Neuronal stem cell (in vitro differentiated cells): ENCODE measurements at regions not wholly inside any gene's neighbourhood (a gene's known extent, or its start where the extent isn't known, plus 50 kb on each side); places are given as distances from the start of the nearest gene placed in this dataset.

Source experiments
- DNase-seq: peaks from one replicate; pipeline ENCODE4 v3.0.0-alpha.2; 2013; ENCODE audit warnings: low spot score
- H2AFZ ChIP-seq: one replicate; pipeline ENCODE4 v1.6.1; 2013; ENCODE audit warnings: mild to moderate bottlenecking, low read length, inconsistent platforms
- H2AK5ac ChIP-seq: 2 replicates; pipeline ENCODE4 v1.6.1; 2013; ENCODE audit warnings: low read depth, mild to moderate bottlenecking, inconsistent platforms, low read length, moderate library complexity, mixed read lengths
- H2BK120ac ChIP-seq: 2 replicates; pipeline ENCODE4 v1.6.1; 2013; ENCODE audit warnings: low read depth, mild to moderate bottlenecking, inconsistent platforms, low read length, moderate library complexity, mixed read lengths
- H2BK12ac ChIP-seq: one replicate; pipeline ENCODE4 v1.6.1; 2013; ENCODE audit warnings: low read length, inconsistent platforms
- H2BK15ac ChIP-seq: 2 replicates; pipeline ENCODE4 v1.6.1; 2013; ENCODE audit warnings: mild to moderate bottlenecking, low read length, inconsistent platforms, mixed read lengths
- H2BK5ac ChIP-seq: one replicate; pipeline ENCODE4 v1.6.1; 2013; ENCODE audit warnings: inconsistent platforms, mild to moderate bottlenecking, low read length, moderate library complexity
- H3K14ac ChIP-seq: one replicate; pipeline ENCODE4 v1.6.1; 2013; ENCODE audit warnings: low read length, inconsistent platforms
- H3K18ac ChIP-seq: 2 replicates; pipeline ENCODE4 v1.6.1; 2013; ENCODE audit warnings: low read length, inconsistent platforms
- H3K23ac ChIP-seq: 2 replicates; pipeline ENCODE4 v1.6.1; 2013; ENCODE audit warnings: low read depth, mild to moderate bottlenecking, mixed read lengths, low read length, inconsistent platforms; ENCODE audit not compliant: poor library complexity
- H3K27ac ChIP-seq: replicated peaks from 3 replicates; pipeline ENCODE4 v1.5.1; 2013; ENCODE audit warnings: low read length, inconsistent platforms
- H3K27me3 ChIP-seq, 3 experiments: 2 replicates each; pipeline ENCODE4 v1.6.1; 2013; ENCODE audit warnings: low read length in 3 of 3, mild to moderate bottlenecking in 2 of 3, inconsistent platforms in 1 of 3, low read depth in 1 of 3, mixed read lengths in 1 of 3, moderate library complexity in 1 of 3; ENCODE audit not compliant: control insufficient read depth in 3 of 3, insufficient read depth in 3 of 3
- H3K36me3 ChIP-seq, 2 donors: replicated peaks in 1 of 2; 2 replicates each; pipeline ENCODE4 v1.6.1; 2013; ENCODE audit warnings: low read length in 2 of 2; ENCODE audit not compliant: control insufficient read depth in 2 of 2, insufficient read depth in 2 of 2
- H3K4ac ChIP-seq: 2 replicates; pipeline ENCODE4 v1.6.1; 2013; ENCODE audit warnings: inconsistent platforms, mild to moderate bottlenecking, low read length, moderate library complexity
- H3K4me1 ChIP-seq, 2 donors: 1 replicate in 1 of 2; 2 replicates in 1 of 2; pipeline ENCODE4 v1.6.1; 2013; ENCODE audit warnings: low read length in 2 of 2, low read depth in 1 of 2; ENCODE audit not compliant: control insufficient read depth in 2 of 2, insufficient read depth in 1 of 2
- H3K4me2 ChIP-seq: one replicate; pipeline ENCODE4 v1.6.1; 2013; ENCODE audit warnings: mild to moderate bottlenecking, low read length, inconsistent platforms; ENCODE audit not compliant: insufficient read depth, poor library complexity, severe bottlenecking
- H3K4me3 ChIP-seq, 2 donors: 2 replicates each; pipeline ENCODE4 v1.5.1; 2013; ENCODE audit warnings: low read length in 2 of 2, mild to moderate bottlenecking in 2 of 2, inconsistent platforms in 1 of 2, moderate library complexity in 1 of 2
- H3K79me1 ChIP-seq: one replicate; pipeline ENCODE4 v1.6.1; 2013; ENCODE audit warnings: low read depth, mild to moderate bottlenecking, inconsistent platforms, low read length, moderate library complexity
- H3K9ac ChIP-seq: one replicate; pipeline ENCODE4 v1.6.1; 2013; ENCODE audit warnings: mild to moderate bottlenecking, low read depth, low read length, inconsistent platforms; ENCODE audit not compliant: poor library complexity
- H3K9me3 ChIP-seq, 2 donors: replicated peaks in 1 of 2; 2 replicates each; pipeline versions ENCODE3 to v1.6.1; 2013; ENCODE audit warnings: low read length in 2 of 2, mild to moderate bottlenecking in 2 of 2, inconsistent platforms in 1 of 2, low read depth in 1 of 2, mixed read lengths in 1 of 2, moderate library complexity in 1 of 2; ENCODE audit not compliant: control insufficient read depth in 2 of 2, insufficient read depth in 1 of 2
- H4K8ac ChIP-seq: one replicate; pipeline ENCODE4 v1.6.1; 2013; ENCODE audit warnings: low read depth, mild to moderate bottlenecking, inconsistent platforms, low read length, moderate library complexity
- H4K91ac ChIP-seq: one replicate; pipeline ENCODE4 v1.6.1; 2013; ENCODE audit warnings: low read length, low read depth, mild to moderate bottlenecking, inconsistent platforms; ENCODE audit not compliant: poor library complexity
- WGBS, 2 donors: extraction: QIAGEN DNeasy Blood & Tissue Kit; methylation state at CpG; one replicate each; pipeline ENCODE4 v1.1.7; 2013; ENCODE audit warnings: missing lambda C conversion rate in 2 of 2, mixed read lengths in 1 of 2; ENCODE audit not compliant: insufficient read length in 2 of 2, insufficient replicate concordance in 1 of 2; ENCODE audit errors: extremely low coverage in 2 of 2; 5-methylcytosine and 5-hydroxymethylcytosine counted together

- Histone ChIP-seq H3K79me1 (no peaks in the 10 kb centered on the region), H2BK15ac (no peak overlapping the region), H3K4ac (no peak overlapping the region), H2BK12ac (no peak overlapping the region), H4K8ac (no peak overlapping the region), H3K4me3 (no peak overlapping the region), H3K4me1 (no peaks in the 10 kb centered on the region), H2AK5ac (no peak overlapping the region), H3K27me3 (no peaks in the 10 kb centered on the region), H3K14ac (no peak overlapping the region), H4K91ac (no peak overlapping the region), H3K23ac (no peak overlapping the region), H3K27ac (no peak overlapping the region), H3K18ac (no peak overlapping the region), H3K4me2 (no peak overlapping the region), H2BK5ac (no peak overlapping the region), H2AFZ (no peak overlapping the region), H3K9me3 (no peaks in the 10 kb centered on the region), H3K36me3 (no peaks in the 10 kb centered on the region), H3K9ac (no peak overlapping the region), H2BK120ac (no peak overlapping the region)
- WGBS, 2 donors = no CpG with 5 or more reads among the region's 4 CpGs
- DNase-seq = no peak
Measured at GRCh38 chr2:81225756-81226155, 921.2 kb upstream of the LRRTM1 start.

GRCh38 chr2:81213598-81213997 lies 909.0 kb upstream of the LRRTM1 start:
- WGBS, 2 donors = no CpG with 5 or more reads among the region's 2 CpGs
- DNase-seq = no peak
- H2AK5ac ChIP-seq = no peak overlapping the region

GRCh38 chr2:81206216-81206615 lies 901.7 kb upstream of the LRRTM1 start:
- no peak overlapping the region for H2AK5ac ChIP-seq
- H4K8ac ChIP-seq = no peak overlapping the region
- DNase-seq = no peak
- H3K4me1 ChIP-seq = no peaks in the 10 kb centered on the region
- H3K27ac ChIP-seq = no peak overlapping the region
- no peak overlapping the region for H3K4me2 ChIP-seq
- H3K4ac ChIP-seq = no peak overlapping the region
- no CpG with 5 or more reads among the region's 5 CpGs for WGBS, 2 donors
- H2BK5ac ChIP-seq = no peak overlapping the region
- no peaks in the 10 kb centered on the region for H3K9me3 ChIP-seq
- H3K14ac ChIP-seq = no peak overlapping the region
- no peaks in the 10 kb centered on the region for H3K36me3 ChIP-seq
- H2BK120ac ChIP-seq = no peak overlapping the region
- no peak overlapping the region for H3K18ac ChIP-seq
- H3K23ac ChIP-seq = no peak overlapping the region
- H3K27me3 ChIP-seq = no peaks in the 10 kb centered on the region
- H2BK12ac ChIP-seq = no peak overlapping the region
- no peak overlapping the region for H2AFZ ChIP-seq
- H2BK15ac ChIP-seq = no peak overlapping the region
- no peak overlapping the region for H3K4me3 ChIP-seq
- H4K91ac ChIP-seq = no peak overlapping the region
- H3K9ac ChIP-seq = no peak overlapping the region
- no peaks in the 10 kb centered on the region for H3K79me1 ChIP-seq

More at GRCh38 chr2:81213598-81213997, 909.0 kb upstream of the LRRTM1 start:
- Histone ChIP-seq H2BK120ac (no peak overlapping the region), H2BK5ac (no peak overlapping the region), H3K4me1 (no peaks in the 10 kb centered on the region), H3K4me2 (no peak overlapping the region), H3K27ac (no peak overlapping the region), H3K9me3 (no peaks in the 10 kb centered on the region), H2BK15ac (no peak overlapping the region), H3K9ac (no peak overlapping the region), H4K8ac (no peak overlapping the region), H3K18ac (no peak overlapping the region), H4K91ac (no peak overlapping the region), H3K4me3 (no peak overlapping the region), H3K36me3 (no peaks in the 10 kb centered on the region), H2AFZ (no peak overlapping the region), H3K27me3 (no peaks in the 10 kb centered on the region), H3K14ac (no peak overlapping the region), H3K79me1 (no peaks in the 10 kb centered on the region), H3K4ac (no peak overlapping the region), H3K23ac (no peak overlapping the region), H2BK12ac (no peak overlapping the region)

- no peak overlapping the region for H2BK120ac ChIP-seq
- H3K4ac ChIP-seq = no peak overlapping the region
- no peaks in the 10 kb centered on the region for H3K36me3 ChIP-seq
- no peak overlapping the region for H4K8ac ChIP-seq
- peaks cover 0 to 9% of the 10 kb centered on the region in 2 donors for H3K9me3 ChIP-seq
- no peaks in the 10 kb centered on the region for H3K27me3 ChIP-seq
- H2AFZ ChIP-seq = no peak overlapping the region
- H2BK15ac ChIP-seq = no peak overlapping the region
- no peak overlapping the region for H2BK12ac ChIP-seq
- WGBS, 2 donors = no CpG with 5 or more reads among the region's 30 CpGs
- H3K14ac ChIP-seq = no peak overlapping the region
- no peak overlapping the region for H3K9ac ChIP-seq
- no peak overlapping the region for H3K27ac ChIP-seq
- no peak overlapping the region for H3K18ac ChIP-seq
- H3K4me1 ChIP-seq = no peaks in the 10 kb centered on the region
- no peak overlapping the region for H2AK5ac ChIP-seq
- no peak for DNase-seq
- no peaks in the 10 kb centered on the region for H3K79me1 ChIP-seq
- H2BK5ac ChIP-seq = no peak overlapping the region
- H3K4me2 ChIP-seq = no peak overlapping the region
- H4K91ac ChIP-seq = no peak overlapping the region
- no peak overlapping the region for H3K23ac ChIP-seq
- H3K4me3 ChIP-seq = no peak overlapping the region
Measured at GRCh38 chr2:81196933-81197628, 892.5 kb upstream of the LRRTM1 start.
